ENCODE measurements at regions not wholly inside any gene's neighbourhood (a gene's known extent, or its start where the extent isn't known, plus 50 kb on each side); places are given as distances from the start of the nearest gene placed in this dataset.

- DNase-seq = no peak
These were observed 1059.5 kb upstream of the ADGRL4 start for GRCh38 chr1:80066060-80066459.

- no peak for DNase-seq
These were observed 1058.0 kb upstream of the ADGRL4 start for GRCh38 chr1:80064524-80064923.

GRCh38 chr1:80059940-80060339, 1053.4 kb upstream of the ADGRL4 start:
- DNase-seq = no peak

DNA sequence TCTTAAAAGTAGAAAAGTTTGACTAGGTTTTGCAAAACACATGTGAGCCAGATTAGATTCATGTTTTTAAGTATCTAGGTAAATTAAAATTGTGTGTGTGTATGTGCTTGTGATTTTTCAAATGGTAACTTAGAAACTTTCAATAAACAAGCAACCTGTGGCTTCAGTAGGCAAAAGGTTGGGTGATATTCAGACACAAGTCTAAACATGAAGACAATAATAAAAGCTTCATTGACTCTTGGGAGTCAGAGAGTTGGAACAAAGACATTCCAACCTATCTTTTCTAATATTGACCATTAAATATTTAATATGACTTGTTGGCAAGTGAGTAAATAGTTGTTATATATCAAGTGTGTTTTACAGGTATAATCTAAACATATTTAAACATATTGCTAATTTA, 1049.6 kb upstream of the ADGRL4 start:
- DNase-seq = no peak

DNA sequence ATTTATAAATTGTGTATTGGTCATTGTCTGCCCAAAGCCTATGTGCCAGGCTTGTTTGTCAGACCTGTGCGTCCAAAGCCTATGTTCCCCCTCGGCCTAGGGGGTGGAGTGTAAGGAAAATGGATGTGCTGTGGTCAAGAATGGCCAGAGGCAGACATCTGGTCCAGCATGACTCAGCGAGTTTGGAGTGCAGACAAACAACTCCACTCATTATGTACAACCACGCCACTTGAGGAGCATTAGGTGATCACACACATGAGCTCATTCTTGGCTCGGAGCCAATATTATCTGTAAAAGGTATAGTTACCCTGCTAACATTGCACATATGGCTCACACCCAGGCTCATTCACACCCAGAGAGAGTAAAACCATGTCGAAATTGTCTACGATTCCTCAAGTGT, 1047.6 kb upstream of the ADGRL4 start:
- no peak for DNase-seq

DNA sequence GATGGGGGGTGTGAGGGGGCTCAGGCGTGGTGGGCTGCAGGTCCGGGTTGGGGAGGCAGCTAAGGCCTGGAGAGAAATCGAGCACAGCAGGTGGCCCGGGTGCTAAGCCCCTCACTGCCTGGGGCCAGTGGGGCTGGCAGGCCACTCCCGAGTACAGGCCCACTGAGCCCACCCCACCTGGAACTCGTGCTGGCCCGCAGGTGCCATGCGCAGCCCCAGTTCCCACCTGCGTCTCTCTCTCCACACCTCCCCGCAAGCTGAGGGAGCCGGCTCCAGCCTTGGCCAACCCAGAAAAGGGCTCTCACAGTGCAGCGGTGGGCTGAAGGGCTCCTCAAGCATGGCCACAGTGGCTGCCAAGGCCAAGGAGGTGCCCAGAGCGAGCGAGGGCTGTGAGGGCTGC, 1047.1 kb upstream of the ADGRL4 start:
- no peak for DNase-seq

GRCh38 chr1:80050523-80050922, 1044.0 kb upstream of the ADGRL4 start:
- no peak for DNase-seq

- no peak for DNase-seq
These were observed 1043.6 kb upstream of the ADGRL4 start for GRCh38 chr1:80050085-80050484.

DNA sequence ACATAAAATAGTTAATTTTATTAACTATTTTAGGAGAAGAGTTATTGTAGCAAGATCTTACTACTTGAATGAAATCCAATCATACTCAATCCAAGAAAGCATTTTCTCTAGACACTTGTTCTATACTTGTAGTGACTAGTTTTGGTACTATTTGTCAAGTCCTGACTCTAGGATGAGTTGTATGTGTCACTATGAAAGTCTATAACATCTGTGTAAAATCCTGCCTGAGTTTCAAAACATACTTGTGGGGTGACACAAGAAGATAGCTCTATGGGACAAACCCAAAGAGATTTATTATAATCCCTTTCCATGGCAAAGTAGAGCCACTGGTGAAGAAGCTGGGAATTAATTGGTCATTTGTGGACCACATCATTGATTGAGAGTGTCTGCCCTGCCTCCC, 1042.2 kb upstream of the ADGRL4 start:
- no peak for DNase-seq

DNA sequence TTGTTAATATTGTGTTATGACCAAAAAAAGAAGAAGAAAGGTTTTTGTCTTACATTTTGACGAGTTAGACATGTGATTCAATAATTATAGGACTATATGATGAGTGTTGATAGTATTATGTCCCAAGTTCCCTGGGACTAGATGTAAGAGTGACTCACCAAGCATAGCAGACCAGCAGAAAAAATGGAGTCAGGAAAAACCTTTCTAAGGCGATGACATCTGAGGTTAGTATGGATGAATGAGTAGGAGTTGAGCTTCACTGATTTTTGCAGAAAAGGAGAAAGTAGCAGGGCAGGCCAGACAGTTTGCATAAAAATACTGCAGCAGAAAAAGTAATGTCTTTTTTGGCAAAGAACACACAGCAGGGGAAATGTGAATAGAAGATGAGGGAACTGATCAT, 1041.3 kb upstream of the ADGRL4 start:
- no peak for DNase-seq

GRCh38 chr1:80044662-80045061, 1038.1 kb upstream of the ADGRL4 start:
- DNase-seq = no peak

DNA sequence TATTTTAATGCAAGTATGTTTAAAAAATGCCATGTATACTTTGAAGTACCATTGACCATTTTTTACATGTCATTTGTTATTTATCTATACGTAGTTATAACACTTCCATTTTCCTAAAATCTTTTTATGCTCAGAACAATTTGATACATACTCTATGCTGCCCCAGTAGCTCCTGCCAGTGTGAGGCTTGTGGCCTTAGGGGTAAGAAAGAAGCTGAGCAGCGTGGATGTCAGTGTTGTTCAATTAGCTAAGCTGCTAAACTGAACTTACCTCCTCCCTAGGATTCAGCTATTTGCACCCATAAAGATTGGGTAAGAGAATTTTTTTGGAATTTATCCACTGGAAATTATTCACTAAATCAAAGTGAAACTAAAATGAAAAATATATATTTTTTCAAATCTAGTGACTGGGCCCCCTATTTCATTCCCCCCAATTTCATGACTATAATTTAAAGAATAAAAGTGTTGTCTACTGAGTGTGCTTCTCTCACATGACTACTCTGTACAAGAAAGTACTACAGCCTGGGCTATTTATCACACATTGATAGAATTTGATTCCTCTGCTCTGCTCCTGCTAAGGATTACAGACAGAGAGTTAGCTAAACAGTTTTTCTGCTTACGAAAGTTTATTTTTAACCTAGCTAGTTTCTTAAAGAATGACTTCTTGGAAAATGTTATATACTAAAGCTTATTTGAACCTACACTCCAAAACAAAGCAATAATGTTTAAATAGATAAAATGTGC, 1030.3 kb upstream of the ADGRL4 start:
- no peak for DNase-seq

DNA sequence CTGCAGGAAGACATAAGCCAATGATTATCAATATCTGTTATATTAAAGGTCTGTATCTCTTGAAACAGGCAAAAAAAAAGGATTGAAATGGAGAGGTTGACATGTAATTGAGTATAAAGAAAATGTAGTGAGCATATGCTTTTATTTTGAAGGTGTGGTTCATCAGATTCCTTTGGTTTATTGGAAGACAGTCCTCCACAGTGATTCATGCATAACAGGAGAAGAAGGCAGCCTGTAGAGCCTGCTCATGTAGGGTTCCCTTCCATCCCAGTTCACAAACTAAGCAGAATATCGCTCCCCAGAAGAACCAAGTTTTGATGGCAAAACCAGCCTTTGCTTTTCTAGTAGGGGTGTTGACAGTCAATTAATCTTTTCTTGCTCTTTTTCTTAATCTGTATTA, 1016.8 kb upstream of the ADGRL4 start:
- DNase-seq = no peak

GRCh38 chr1:80021891-80022290, 1015.4 kb upstream of the ADGRL4 start:
- DNase-seq = no peak

DNA sequence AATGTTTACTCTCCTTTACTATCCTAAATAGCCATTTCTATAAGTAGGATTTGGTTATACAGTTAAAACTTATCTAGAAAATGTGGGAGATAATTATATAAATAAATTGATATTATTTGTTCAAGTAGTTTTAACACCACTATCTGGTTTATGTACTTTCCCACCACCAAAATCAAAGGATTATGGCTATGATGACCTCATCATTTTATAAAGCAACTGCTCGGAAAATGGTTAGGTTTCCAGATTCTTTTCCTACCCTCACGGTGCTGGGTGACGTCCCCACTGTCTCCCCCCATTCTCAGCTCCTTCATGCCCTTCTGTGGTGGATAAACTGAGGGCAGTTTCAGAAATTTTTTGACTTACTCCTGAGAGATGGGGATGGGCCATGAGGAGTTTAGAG, 1011.8 kb upstream of the ADGRL4 start:
- DNase-seq = no peak

DNA sequence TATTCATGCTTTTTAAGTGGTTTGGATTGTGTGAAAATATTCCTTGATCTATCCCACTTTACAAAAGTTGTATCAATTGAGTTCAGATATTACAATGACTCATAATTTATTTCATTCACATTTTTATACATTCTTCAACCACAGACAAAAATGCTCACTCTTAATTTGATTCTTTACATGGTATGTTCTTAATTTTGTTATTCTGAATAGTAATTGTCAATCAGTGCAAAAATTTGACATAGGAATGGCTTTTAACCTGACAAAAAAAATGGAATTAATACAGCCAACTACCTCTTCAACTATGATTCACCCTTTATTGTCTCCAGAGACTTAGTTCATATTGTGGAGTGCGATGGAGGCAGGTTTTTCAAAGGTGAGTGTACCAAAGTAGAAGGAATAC, 1002.4 kb upstream of the ADGRL4 start:
- DNase-seq = no peak

GRCh38 chr1:80003250-80003649, 996.7 kb upstream of the ADGRL4 start:
- no peak for DNase-seq

DNA sequence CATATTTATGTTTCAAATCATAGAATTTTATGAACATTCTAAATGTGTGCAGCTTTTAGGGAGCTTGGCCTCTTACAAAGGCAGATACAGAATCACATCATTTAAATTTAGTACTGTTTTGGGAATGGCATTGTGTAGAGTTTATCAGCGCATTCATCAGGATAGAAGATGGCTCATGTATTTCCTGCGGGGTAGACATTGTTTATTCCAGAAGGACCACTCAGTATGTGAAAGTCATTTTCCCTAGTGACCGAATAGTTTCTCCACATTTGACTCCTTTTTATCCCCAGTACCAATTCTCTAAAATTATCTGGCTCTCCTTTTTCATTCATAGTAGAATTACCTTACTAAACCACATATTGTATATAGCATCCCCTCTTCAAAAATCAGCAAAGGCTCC, 981.9 kb upstream of the ADGRL4 start:
- no peak for DNase-seq

DNA sequence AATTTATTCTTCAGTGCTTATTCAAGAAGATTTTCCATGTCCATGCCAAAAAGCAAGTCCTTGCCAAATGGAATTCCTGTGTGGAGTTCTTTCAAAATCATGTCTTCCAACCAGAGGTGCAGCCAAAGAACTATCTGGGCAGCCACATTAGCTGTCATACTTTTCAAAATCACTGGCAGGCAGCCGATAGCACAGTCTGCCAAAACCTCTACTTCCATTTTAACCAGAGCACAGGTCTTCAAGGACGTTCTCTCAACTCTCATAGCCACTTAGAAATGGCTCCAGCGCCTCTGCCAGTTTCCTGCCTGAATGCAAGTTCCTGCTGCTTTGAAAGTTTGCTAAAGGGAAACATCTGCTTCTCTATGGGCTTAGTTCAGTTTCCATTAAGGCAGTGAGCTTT, 975.7 kb upstream of the ADGRL4 start:
- DNase-seq = no peak

- no peak for DNase-seq
These were observed 975.0 kb upstream of the ADGRL4 start for GRCh38 chr1:79981481-79981880.

GRCh38 chr1:79979346-79979745, 972.8 kb upstream of the ADGRL4 start:
- DNase-seq = no peak

GRCh38 chr1:79976287-79976686, 969.8 kb upstream of the ADGRL4 start:
- no peak for DNase-seq

- DNase-seq = no peak
These were observed 968.1 kb upstream of the ADGRL4 start for GRCh38 chr1:79974659-79975058.

DNA sequence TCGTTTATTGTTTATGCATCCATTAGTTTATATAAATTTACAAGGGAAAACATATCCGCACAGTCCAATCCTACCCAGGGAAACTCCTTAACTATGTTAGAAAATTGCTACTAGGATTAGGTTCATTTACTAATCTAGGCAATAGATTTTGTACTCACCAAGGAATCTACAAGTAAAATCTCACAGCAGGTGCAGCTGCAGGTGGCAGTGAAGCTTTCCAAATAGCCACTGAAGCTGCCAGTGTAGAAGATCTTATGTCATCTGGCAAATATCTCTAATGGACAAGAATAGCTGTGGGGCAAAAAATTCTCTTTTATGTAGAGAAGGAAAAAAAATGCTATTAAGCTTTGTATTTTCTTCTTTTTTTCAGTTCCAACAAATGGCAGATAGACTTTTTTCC, 963.4 kb upstream of the ADGRL4 start:
- DNase-seq = no peak

GRCh38 chr1:79966438-79966837, 959.9 kb upstream of the ADGRL4 start:
- DNase-seq = no peak

DNA sequence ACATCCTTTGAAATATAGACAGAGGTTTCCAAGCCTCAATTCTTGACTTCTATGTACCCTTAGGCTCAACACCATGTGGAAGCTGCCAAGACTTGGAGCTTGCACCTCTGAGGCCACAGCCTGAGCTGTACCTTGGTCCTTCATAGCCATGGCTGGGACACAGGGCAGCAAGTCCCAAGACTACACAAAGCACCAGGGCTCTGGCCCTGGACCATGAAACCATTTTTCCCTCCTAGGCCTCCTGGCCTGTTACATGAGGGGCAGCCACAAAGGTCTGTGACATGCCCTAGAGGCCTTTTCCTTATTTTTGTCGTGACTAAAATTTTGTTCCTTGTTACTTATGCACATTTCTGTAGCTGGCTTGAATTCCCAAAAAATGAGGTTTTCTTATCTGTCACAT, 953.1 kb upstream of the ADGRL4 start:
- DNase-seq = no peak
